H1 (cell line): ENCODE measurements at regions not wholly inside any gene's neighbourhood (a gene's known extent, or its start where the extent isn't known, plus 50 kb on each side); places are given as distances from the start of the nearest gene placed in this dataset.

ENCODE experiments used
- CTCF ChIA-PET: fragments of 300-600 bp; sonication (Branson Sonifier 250); formaldehyde crosslinking; loops from one replicate; lab custom pipeline; 2021; ENCODE audit not compliant: partially characterized antibody; lab: Charles Lee
- POLR2A ChIA-PET: fragments of 300-600 bp; sonication (Branson Sonifier 250); formaldehyde crosslinking; loops from one replicate; lab custom pipeline; 2021; ENCODE audit warnings: inconsistent platforms; ENCODE audit not compliant: partially characterized antibody; lab: Charles Lee
- DNase-seq, 2 experiments: peaks; one replicate each; pipeline versions ENCODE4 v3.0.0 to v3.0.0-alpha.2; 2010 to 2022; ENCODE audit warnings: low spot score in 2 of 2, low read depth in 1 of 2, mixed read lengths in 1 of 2
- FAIRE-seq: peaks from 2 replicates; lab custom pipeline; 2011; peaks lifted over from hg19 to GRCh38; lab: Jason Lieb, UNC
- H2AFZ ChIP-seq: 2 replicates; pipeline ENCODE4 v1.8.1; 2012; ENCODE audit warnings: low read length, inconsistent platforms
- H2AK5ac ChIP-seq: 2 replicates; pipeline ENCODE4 v1.6.1; 2013; ENCODE audit warnings: low read depth, low read length
- H2BK120ac ChIP-seq: replicated peaks from 2 replicates; pipeline ENCODE3; 2013; ENCODE audit warnings: low read depth, low read length, inconsistent platforms
- H2BK12ac ChIP-seq: 2 replicates; pipeline ENCODE4 v1.6.1; 2013; ENCODE audit warnings: low read depth, low read length
- H2BK15ac ChIP-seq: 2 replicates; pipeline ENCODE4 v1.6.1; 2013; ENCODE audit warnings: low read length
- H2BK20ac ChIP-seq: 2 replicates; pipeline ENCODE4 v1.6.1; 2013; ENCODE audit warnings: low read length
- H2BK5ac ChIP-seq: 2 replicates; pipeline ENCODE4 v1.6.1; 2013; ENCODE audit warnings: low read depth, low read length
- H3K14ac ChIP-seq: 2 replicates; pipeline ENCODE4 v1.6.1; 2013; ENCODE audit warnings: inconsistent platforms; ENCODE audit not compliant: insufficient read length
- H3K18ac ChIP-seq: 2 replicates; pipeline ENCODE4 v1.6.1; 2013; ENCODE audit warnings: low read length; ENCODE audit errors: extremely low read depth
- H3K23ac ChIP-seq: 2 replicates; pipeline ENCODE4 v1.6.1; 2013; ENCODE audit warnings: inconsistent platforms; ENCODE audit not compliant: insufficient read length
- H3K23me2 ChIP-seq: 2 replicates; pipeline ENCODE4 v1.6.1; 2013; ENCODE audit warnings: low read depth, low read length
- H3K27ac ChIP-seq: 2 replicates; pipeline ENCODE4 v1.6.1; 2011; ENCODE audit warnings: low read depth, low read length, inconsistent platforms
- H3K27me3 ChIP-seq, 4 experiments: replicated peaks in 1 of 4; 1 replicate in 1 of 4; 2 replicates in 3 of 4; pipeline versions ENCODE4 v1.6.1 to v1.8.1; 2011 to 2013; ENCODE audit warnings: low read length in 3 of 4, mild to moderate bottlenecking in 3 of 4, inconsistent platforms in 2 of 4, mixed read lengths in 2 of 4, moderate library complexity in 1 of 4; ENCODE audit not compliant: control insufficient read depth in 3 of 4, insufficient read depth in 3 of 4; ENCODE audit errors: extremely low read depth in 1 of 4
- H3K36me3 ChIP-seq, 4 experiments: 2 replicates each; pipeline versions ENCODE4 v1.6.1 to v1.8.1; 2011 to 2013; ENCODE audit warnings: mild to moderate bottlenecking in 4 of 4, low read length in 3 of 4, moderate library complexity in 2 of 4, control low read depth in 1 of 4, inconsistent platforms in 1 of 4; ENCODE audit not compliant: insufficient read depth in 4 of 4, control insufficient read depth in 2 of 4
- H3K4ac ChIP-seq: replicated peaks from 2 replicates; pipeline ENCODE3; 2013; ENCODE audit warnings: low read length, low read depth, mixed read lengths, inconsistent platforms; ENCODE audit not compliant: insufficient read length
- H3K4me1 ChIP-seq, 4 experiments: replicated peaks in 1 of 4; 1 replicate in 1 of 4; 2 replicates in 3 of 4; pipeline versions ENCODE4 v1.6.1 to v1.8.1; 2011 to 2013; ENCODE audit warnings: low read length in 3 of 4, inconsistent platforms in 2 of 4, mixed read lengths in 1 of 4; ENCODE audit not compliant: insufficient read depth in 4 of 4, control insufficient read depth in 3 of 4
- H3K4me2 ChIP-seq, 2 experiments: 2 replicates each; pipeline versions ENCODE4 v1.6.1 to v1.8.1; 2011 to 2013; ENCODE audit warnings: low read depth in 2 of 2, low read length in 2 of 2, control low read depth in 1 of 2, inconsistent platforms in 1 of 2, mild to moderate bottlenecking in 1 of 2; ENCODE audit not compliant: insufficient read depth in 1 of 2
- H3K4me3 ChIP-seq, 4 experiments: fragments of 200-600, 300-600 bp in 1 of 4; sonication (generic), shearing (Covaris generic), sonication (Bioruptor Twin) in 1 of 4; 2 replicates each; pipeline versions ENCODE4 v1.5.1 to v1.8.1; 2011 to 2016; ENCODE audit warnings: low read length in 4 of 4, low read depth in 3 of 4, control low read depth in 2 of 4, inconsistent platforms in 2 of 4, mild to moderate bottlenecking in 2 of 4, mixed read lengths in 1 of 4, moderate library complexity in 1 of 4; ENCODE audit not compliant: insufficient read depth in 2 of 4; ENCODE audit errors: extremely low read depth in 1 of 4
- H3K56ac ChIP-seq: replicated peaks from 2 replicates; pipeline ENCODE3; 2013; ENCODE audit warnings: low read depth, mild to moderate bottlenecking, mixed read lengths, low read length, inconsistent platforms; ENCODE audit not compliant: insufficient read length
- H3K79me1 ChIP-seq: 2 replicates; pipeline ENCODE4 v1.6.1; 2013; ENCODE audit warnings: low read depth, low read length, control low read depth
- H3K79me2 ChIP-seq, 2 experiments: 2 replicates each; pipeline versions ENCODE4 v1.6.1 to v1.8.1; 2012 to 2013; ENCODE audit warnings: low read length in 2 of 2, mild to moderate bottlenecking in 2 of 2, inconsistent platforms in 1 of 2; ENCODE audit not compliant: insufficient read depth in 2 of 2, control insufficient read depth in 1 of 2
- H3K9ac ChIP-seq, 4 experiments: replicated peaks in 1 of 4; 1 replicate in 1 of 4; 2 replicates in 3 of 4; pipeline versions ENCODE4 v1.6.1 to v1.8.1; 2011 to 2013; ENCODE audit warnings: low read depth in 3 of 4, low read length in 3 of 4, control low read depth in 2 of 4, mild to moderate bottlenecking in 2 of 4, moderate library complexity in 2 of 4, inconsistent platforms in 1 of 4; ENCODE audit errors: extremely low read depth in 1 of 4
- H3K9me3 ChIP-seq, 2 experiments: 2 replicates each; pipeline versions ENCODE4 v1.6.1 to v1.8.1; 2012 to 2013; ENCODE audit warnings: mild to moderate bottlenecking in 2 of 2, moderate library complexity in 2 of 2, control low read depth in 1 of 2, inconsistent platforms in 1 of 2, low read depth in 1 of 2, low read length in 1 of 2, mixed read lengths in 1 of 2; ENCODE audit not compliant: insufficient read depth in 2 of 2
- H4K20me1 ChIP-seq, 2 experiments: replicated peaks in 1 of 2; 2 replicates each; pipeline versions ENCODE3 to v1.8.1; 2011 to 2013; ENCODE audit warnings: inconsistent platforms in 2 of 2, low read length in 2 of 2, mild to moderate bottlenecking in 1 of 2; ENCODE audit not compliant: insufficient read depth in 2 of 2, control insufficient read depth in 1 of 2
- H4K5ac ChIP-seq: 2 replicates; pipeline ENCODE4 v1.6.1; 2013; ENCODE audit warnings: low read length, low read depth, mixed read lengths, inconsistent platforms; ENCODE audit not compliant: insufficient read length
- H4K8ac ChIP-seq: 2 replicates; pipeline ENCODE4 v1.8.0; 2013; ENCODE audit warnings: mild to moderate bottlenecking, moderate library complexity, low read length, inconsistent platforms; ENCODE audit not compliant: insufficient read depth; ENCODE audit errors: extremely low read depth
- H4K91ac ChIP-seq: replicated peaks from 2 replicates; pipeline ENCODE3; 2013; ENCODE audit warnings: low read length, mixed read lengths, inconsistent platforms; ENCODE audit not compliant: insufficient read length
- ATF3 ChIP-seq: IDR thresholded peaks from 2 replicates; pipeline ENCODE4 v1.6.1; 2011; ENCODE audit warnings: low read depth, mild to moderate bottlenecking, low read length; ENCODE audit not compliant: insufficient read depth
- CHD1 ChIP-seq: IDR thresholded peaks from 2 replicates; pipeline ENCODE4 v1.6.1; 2012; ENCODE audit warnings: low read depth, low read length, improper control_type of control experiment
- GTF2F1 ChIP-seq: IDR thresholded peaks from 2 replicates; pipeline ENCODE4 v1.6.1; 2012; ENCODE audit warnings: low read depth, low read length, improper control_type of control experiment, borderline replicate concordance
- HDAC2 ChIP-seq, 2 experiments: fragments of 300-600 bp in 1 of 2; sonication (generic) in 1 of 2; IDR thresholded peaks; 2 replicates each; pipeline ENCODE4 v1.6.1; 2011 to 2012; ENCODE audit warnings: low read depth in 2 of 2, low read length in 2 of 2, mild to moderate bottlenecking in 2 of 2, moderate library complexity in 2 of 2, borderline replicate concordance in 1 of 2, inconsistent platforms in 1 of 2
- PHF8 ChIP-seq: fragments of 200-600 bp; sonication (generic); conservative IDR thresholded peaks from 2 replicates; pipeline ENCODE4 v1.7.1; 2012; ENCODE audit warnings: low read depth, mild to moderate bottlenecking, inconsistent platforms, low read length, moderate library complexity
- SAP30 ChIP-seq: fragments of 300-600 bp; sonication (generic); IDR thresholded peaks from 2 replicates; pipeline ENCODE4 v1.7.1; 2012; ENCODE audit warnings: low read length, moderate library complexity, mild to moderate bottlenecking, inconsistent platforms; ENCODE audit not compliant: insufficient read depth, insufficient replicate concordance
- SIN3A ChIP-seq, 2 experiments: IDR thresholded peaks in 1 of 2; conservative IDR thresholded peaks in 1 of 2; 2 replicates each; pipeline ENCODE4 v1.6.1; 2011 to 2012; ENCODE audit warnings: low read length in 2 of 2, improper control_type of control experiment in 1 of 2, low read depth in 1 of 2, mild to moderate bottlenecking in 1 of 2
- SP4 ChIP-seq: IDR thresholded peaks from 2 replicates; pipeline ENCODE4 v1.6.1; 2012; ENCODE audit warnings: low read length, inconsistent platforms
- SRF ChIP-seq: IDR thresholded peaks from 2 replicates; pipeline ENCODE4 v1.6.1; 2011; ENCODE audit warnings: mild to moderate bottlenecking, low read depth, low read length, moderate library complexity
- TAF7 ChIP-seq: optimal IDR thresholded peaks from 2 replicates; pipeline ENCODE3; 2011; ENCODE audit warnings: low read depth, mild to moderate bottlenecking, inconsistent platforms, low read length, moderate library complexity, borderline replicate concordance
- TEAD4 ChIP-seq: IDR thresholded peaks from 2 replicates; pipeline ENCODE4 v1.6.1; 2012; ENCODE audit warnings: low read depth, low read length, inconsistent platforms, mixed read lengths
- USF2 ChIP-seq: IDR thresholded peaks from 2 replicates; pipeline ENCODE4 v1.6.1; 2011; ENCODE audit warnings: low read length, improper control_type of control experiment
- WGBS, 2 experiments: shearing (Covaris generic) in 1 of 2; methylation state at CpG; one replicate each; pipeline versions ENCODE4 v1.1.6 to v1.1.7; 2013 to 2015; ENCODE audit warnings: low lambda C conversion rate in 2 of 2, mixed read lengths in 2 of 2, inconsistent platforms in 1 of 2, low coverage in 1 of 2, missing lambda C conversion rate in 1 of 2; ENCODE audit not compliant: insufficient replicate concordance in 2 of 2, insufficient coverage in 1 of 2, insufficient read length in 1 of 2; ENCODE audit errors: extremely low coverage in 1 of 2, missing lambda C conversion rate in 1 of 2; 5-methylcytosine and 5-hydroxymethylcytosine counted together

- H3K4me3 ChIP-seq = no peak overlapping the region
- CTCF ChIA-PET = interaction anchor here (0.6 to 1.7 kb wide), 5 partner anchors 9 to 377 kb away, joined by 3 to 5 read pairs (median 3); no protein-coding TSS in a partner anchor
- H2AK5ac ChIP-seq = no peak overlapping the region
- H3K9ac ChIP-seq = no peak overlapping the region
- no peaks in the 10 kb centered on the region for H3K9me3 ChIP-seq
- H3K27ac ChIP-seq = no peak overlapping the region
- H3K23me2 ChIP-seq = no peaks in the 10 kb centered on the region
- H4K5ac ChIP-seq = no peak overlapping the region
- no peak overlapping the region for H3K56ac ChIP-seq
- no peaks in the 10 kb centered on the region for H3K79me1 ChIP-seq
- 89% methylated on average over 9 of the region's 9 CpGs; no CpG with 5 or more reads in 1 of the 2 experiments for WGBS, 2 experiments
- H4K8ac ChIP-seq = no peak overlapping the region
- POLR2A ChIA-PET = no interaction called here
- no peak overlapping the region for H2BK5ac ChIP-seq
- H3K4ac ChIP-seq = no peak overlapping the region
- no peak overlapping the region for H3K23ac ChIP-seq
- no peak overlapping the region for H3K4me2 ChIP-seq
- no peak overlapping the region for H2AFZ ChIP-seq
- H2BK120ac ChIP-seq = no peak overlapping the region
- H3K18ac ChIP-seq = no peak overlapping the region
- H3K27me3 ChIP-seq = no peaks in the 10 kb centered on the region
- no peak overlapping the region for H4K91ac ChIP-seq
- H2BK20ac ChIP-seq = no peak overlapping the region
- no peak overlapping the region for H3K14ac ChIP-seq
- H2BK15ac ChIP-seq = no peak overlapping the region
- DNase-seq = no peak
- FAIRE-seq = no peak
- H3K79me2 ChIP-seq = no peaks in the 10 kb centered on the region
- H3K36me3 ChIP-seq = no peaks in the 10 kb centered on the region
- H4K20me1 ChIP-seq = no peaks in the 10 kb centered on the region
- H3K4me1 ChIP-seq = peaks cover 0 to 8% (median under 1%) of the 10 kb centered on the region in 4 experiments; a peak in 2 of 7 replicates
- no peak overlapping the region for H2BK12ac ChIP-seq
- TF ChIP-seq PHF8 (no peak), TEAD4 (no peak), ATF3 (no peak), CHD1 (no peak), TAF7 (no peak), HDAC2 (IDR thresholded peaks at IDR 0.05; ENCODE audit: borderline replicate concordance in 1 of 2, low read depth in 2 of 2, low read length in 2 of 2) (no peak), GTF2F1 (no peak), SIN3A (conservative IDR thresholded peaks at IDR 0.05 in 1 of 2, IDR thresholded peaks at IDR 0.05 in 1 of 2; ENCODE audit: low read depth in 1 of 2, low read length in 2 of 2) (no peak), SP4 (no peak), USF2 (no peak), SRF (no peak), SAP30 (no peak)
These were observed 288.8 kb upstream of the HS6ST1 start for GRCh38 chr2:128607440-128607839.
